Heart right ventricle (tissue), 16 donors: ENCODE measurements at regions not wholly inside any gene's neighbourhood (a gene's known extent, or its start where the extent isn't known, plus 50 kb on each side); places are given as distances from the start of the nearest gene placed in this dataset.
"Not testable (repeated sequence)": the region's sequence is repeated elsewhere in the genome, so short reads cannot be mapped to it uniquely, and the experiment has no call there.

Source experiments
- ATAC-seq, 8 donors: fragments of 200-7000 bp; cut with Tn5 transposase; one replicate each; pipeline ENCODE4 v1.9.1; 2020; ENCODE audit warnings: mild to moderate bottlenecking in 8 of 8, moderate library complexity in 8 of 8, moderate number of reproducible peaks in 1 of 8
- DNase-seq, 2 donors: peaks; one replicate each; pipeline ENCODE4 v3.0.0-alpha.2; 2020
- H3K27ac ChIP-seq, 10 donors: fragments of 200-600 bp; sonication (generic) in 2 of 10; one replicate each; pipeline versions ENCODE4 v1.5.0 to v1.8.0; 2020 to 2022; ENCODE audit warnings: mild to moderate bottlenecking in 3 of 10
- H3K27me3 ChIP-seq, 7 donors: fragments of 200-600 bp; one replicate each; pipeline ENCODE4 v1.8.0; 2021 to 2022; ENCODE audit warnings: mild to moderate bottlenecking in 2 of 7
- H3K36me3 ChIP-seq, 9 donors: fragments of 200-600 bp; sonication (generic) in 1 of 9; one replicate each; pipeline versions ENCODE4 v1.5.0 to v1.8.0; 2020 to 2022; ENCODE audit warnings: mild to moderate bottlenecking in 2 of 9
- H3K4me1 ChIP-seq, 9 donors: fragments of 200-600 bp; sonication (generic) in 1 of 9; one replicate each; pipeline versions ENCODE4 v1.5.0 to v1.8.0; 2020 to 2022; ENCODE audit warnings: mild to moderate bottlenecking in 4 of 9
- H3K4me3 ChIP-seq, 10 donors: fragments of 200-600 bp; sonication (generic) in 2 of 10; one replicate each; pipeline versions ENCODE4 v1.5.0 to v1.8.0; 2020 to 2022; ENCODE audit warnings: mild to moderate bottlenecking in 7 of 10, moderate library complexity in 2 of 10
- H3K9me3 ChIP-seq, 11 donors: fragments of 200-600 bp in 10 of 11; sonication (generic) in 2 of 11; one replicate each; pipeline versions ENCODE4 v1.5.0 to v1.8.0; 2013 to 2022; ENCODE audit warnings: mild to moderate bottlenecking in 2 of 11, control low read depth in 1 of 11, moderate library complexity in 1 of 11
- WGBS, 2 donors: extraction: QIAGEN DNeasy Blood & Tissue Kit; methylation state at CpG; one replicate each; pipeline ENCODE4 v1.1.7; 2013; ENCODE audit warnings: inconsistent platforms in 1 of 2; 5-methylcytosine and 5-hydroxymethylcytosine counted together
- intact Hi-C, 10 donors: fragments of 100-400 bp; cut with DNase I; formaldehyde crosslinking; loops; one replicate each; pipeline versions ENCODE4 v1.11.1 to v1.14.2; 2022
- TF ChIP-seq, protein P1 (sequence below), 9 donors: fragments of 200-600 bp; sonication (generic) in 2 of 9; IDR thresholded peaks; one replicate each; pipeline versions ENCODE4 v1.5.0 to v1.8.0; 2021 to 2022; ENCODE audit warnings: antibody characterized with exemption in 9 of 9, mild to moderate bottlenecking in 5 of 9, moderate library complexity in 1 of 9
- donor health status: Arrhythmogenic right ventricular cardiomyopathy.
- donor health status: ischemic (EF 13 %, LVEDD 7.1; RV severe dilation, severe dysfunction).
- donor health status: healthy with polysubstance abuse.
- donor health status: DM: no; HTN: yes; CAD: no.
- donor health status: DM: no; HTN: no; CAD: no.
- donor health status: ischemic (EF 25% LVEDD 6.9; RV normal size, moderate dysfunction).
- donor health status: ischemic (EF 25% LVEDD 5.7; RV mildly dilated, moderate dysfunction).
- donor health status: healthy.
- donor health status: DM: yes; HTN: yes; CAD: no.
- donor health status: Ischemic cardiomyopathy.
- donor health status: ischemic (EF 35%, LVEDD 5.7; RV mildly dilated, moderate dysfunction).
- donor health status: nonischemic (EF 11% LVEDD 7.7; RV severe dilation, severe dysfunction).
- donor health status: DM: yes; HTN: yes; CAD: no.
- donor health status: PGD.
- donor health status: ischemic (EF 29% LVEDD 5.4; RV normal size, mild dysfunction).
- donor health status: nonischemic (EF 23%, LVEDD 6.1; RV moderate dilation, normal function).

GRCh38 chr1:229862017-229862774 lies 204.8 kb upstream of the GALNT2 start:
- WGBS, 2 donors: 47 to 53% methylated on average over 15 of the region's 15 CpGs
- H3K9me3 ChIP-seq: no peaks in the 10 kb centered on the region
- no peaks in the 10 kb centered on the region for H3K36me3 ChIP-seq
- peak overlapping the region in 8 of 10 donors; percentile 17 to 87 (median 42) for H3K27ac ChIP-seq
- no peak for DNase-seq
- TF ChIP-seq, protein P1, sequence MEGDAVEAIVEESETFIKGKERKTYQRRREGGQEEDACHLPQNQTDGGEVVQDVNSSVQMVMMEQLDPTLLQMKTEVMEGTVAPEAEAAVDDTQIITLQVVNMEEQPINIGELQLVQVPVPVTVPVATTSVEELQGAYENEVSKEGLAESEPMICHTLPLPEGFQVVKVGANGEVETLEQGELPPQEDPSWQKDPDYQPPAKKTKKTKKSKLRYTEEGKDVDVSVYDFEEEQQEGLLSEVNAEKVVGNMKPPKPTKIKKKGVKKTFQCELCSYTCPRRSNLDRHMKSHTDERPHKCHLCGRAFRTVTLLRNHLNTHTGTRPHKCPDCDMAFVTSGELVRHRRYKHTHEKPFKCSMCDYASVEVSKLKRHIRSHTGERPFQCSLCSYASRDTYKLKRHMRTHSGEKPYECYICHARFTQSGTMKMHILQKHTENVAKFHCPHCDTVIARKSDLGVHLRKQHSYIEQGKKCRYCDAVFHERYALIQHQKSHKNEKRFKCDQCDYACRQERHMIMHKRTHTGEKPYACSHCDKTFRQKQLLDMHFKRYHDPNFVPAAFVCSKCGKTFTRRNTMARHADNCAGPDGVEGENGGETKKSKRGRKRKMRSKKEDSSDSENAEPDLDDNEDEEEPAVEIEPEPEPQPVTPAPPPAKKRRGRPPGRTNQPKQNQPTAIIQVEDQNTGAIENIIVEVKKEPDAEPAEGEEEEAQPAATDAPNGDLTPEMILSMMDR (IDR thresholded peaks at IDR 0.05): no peak
- intact Hi-C loops: no loop called here
- H3K4me1 ChIP-seq: peaks cover 9 to 46% (median 19%) of the 10 kb centered on the region in 9 donors
- ATAC-seq: no peak
- H3K4me3 ChIP-seq: no peak overlapping the region
- no peaks in the 10 kb centered on the region for H3K27me3 ChIP-seq

DNA sequence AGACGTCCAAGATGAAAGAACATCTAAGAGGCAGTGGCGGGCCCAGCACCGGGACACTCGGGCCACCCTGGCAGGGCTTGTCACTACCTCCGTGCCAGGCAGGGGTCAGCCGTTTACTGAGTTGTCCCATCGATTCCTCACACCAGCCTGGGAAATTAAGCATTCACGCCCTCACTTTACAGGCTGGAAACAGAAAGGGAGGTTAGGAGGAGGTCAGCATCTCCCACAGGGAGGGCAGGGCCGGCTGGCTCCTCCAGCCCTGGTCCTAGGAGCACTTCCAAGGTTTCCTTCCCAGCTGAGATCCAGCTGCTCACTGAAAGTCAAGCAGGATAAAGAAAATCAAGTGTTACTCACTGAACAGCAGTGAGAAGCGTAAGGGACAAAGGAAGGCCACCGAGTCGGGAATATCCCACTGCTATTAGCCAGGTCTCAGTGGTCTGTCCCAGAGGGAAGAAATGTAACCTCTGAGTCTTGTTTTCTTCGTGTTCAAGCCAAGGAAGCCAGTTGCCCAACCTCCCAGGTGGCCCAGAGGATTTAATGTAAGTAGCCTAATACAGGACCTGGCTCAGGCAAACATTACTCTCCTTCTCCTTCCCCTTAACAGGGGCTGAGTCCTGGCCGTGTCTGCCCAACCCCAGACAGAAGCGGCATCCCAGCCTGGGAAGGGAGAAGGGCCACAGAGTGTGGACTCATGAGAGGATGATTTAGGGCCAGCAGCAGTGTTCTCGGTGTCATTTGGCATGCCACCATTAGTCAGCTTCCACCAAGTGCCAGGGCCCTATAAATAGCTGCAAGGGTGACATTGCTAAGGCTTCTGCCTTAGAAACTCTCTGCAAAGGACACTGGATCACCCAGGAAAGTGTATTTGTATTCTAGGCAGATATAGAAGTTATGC lies 203.1 kb upstream of the GALNT2 start:
- Histone ChIP-seq H3K4me3 (no peak overlapping the region), H3K27ac (peak overlapping the region; percentile 76 to 92 (median 88)), H3K9me3 (no peaks in the 10 kb centered on the region), H3K27me3 (peaks cover 0 to 4% (median 0%) of the 10 kb centered on the region in 7 donors), H3K4me1 (peaks cover 9 to 46% (median 19%) of the 10 kb centered on the region in 9 donors), H3K36me3 (no peaks in the 10 kb centered on the region)
- DNase-seq (peak; percentile 29 to 73), ATAC-seq (peak; percentile 76 to 94 (median 90))
- 52 to 61% methylated on average over 16 of the region's 16 CpGs for WGBS, 2 donors
- TF ChIP-seq, protein P1 (IDR thresholded peaks at IDR 0.05): no peak
- intact Hi-C loops: no loop called here

GRCh38 chr1:229864686-229865230 lies 202.3 kb upstream of the GALNT2 start:
- 67 to 75% methylated on average over 15 of the region's 15 CpGs for WGBS, 2 donors
- Histone ChIP-seq H3K4me1 (peaks cover 9 to 47% (median 18%) of the 10 kb centered on the region in 9 donors), H3K9me3 (no peaks in the 10 kb centered on the region), H3K27ac (peak overlapping the region; percentile 76 to 92 (median 88)), H3K36me3 (no peaks in the 10 kb centered on the region), H3K27me3 (peaks cover 0 to 4% (median 0%) of the 10 kb centered on the region in 7 donors), H3K4me3 (no peak overlapping the region)
- ATAC-seq (peak in 5 of 8 donors; percentile 2 to 27 (median 21)), DNase-seq (no peak)
- intact Hi-C loops: no loop called here
- TF ChIP-seq, protein P1 (IDR thresholded peaks at IDR 0.05): no peak

DNA sequence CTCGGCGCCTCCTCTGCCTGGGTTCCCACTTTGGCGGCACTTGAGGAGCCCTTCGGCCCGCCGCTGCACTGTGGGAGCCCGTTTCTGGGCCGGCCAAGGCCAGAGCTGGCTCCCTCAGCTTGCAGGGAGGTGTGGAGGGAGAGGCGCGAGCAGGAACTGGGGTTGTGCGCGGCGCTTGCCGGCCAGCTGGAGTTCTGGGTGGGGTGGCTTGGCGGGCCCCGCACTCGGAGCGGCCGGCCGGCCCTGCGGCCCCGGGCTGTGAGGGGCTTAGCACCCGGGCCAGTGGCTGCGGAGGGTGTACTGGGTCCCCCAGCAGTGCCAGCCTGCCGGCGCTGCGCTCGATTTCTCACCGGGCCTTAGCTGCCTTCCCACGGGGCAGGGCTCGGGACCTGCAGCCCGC lies 201.7 kb upstream of the GALNT2 start:
- Histone ChIP-seq H3K27ac (peak overlapping the region in 9 of 10 donors; percentile 76 to 92 (median 88)), H3K4me1 (peaks cover 9 to 46% (median 18%) of the 10 kb centered on the region in 9 donors)
- H3K36me3 ChIP-seq, H3K27me3 ChIP-seq, H3K4me3 ChIP-seq, ATAC-seq, DNase-seq, intact Hi-C loops, H3K9me3 ChIP-seq: not testable (repeated sequence)
- 93% methylated on average over 24 to 32 of the region's 32 CpGs for WGBS, 2 donors
